ENCODE measurements at regions not wholly inside any gene's neighbourhood (a gene's known extent, or its start where the extent isn't known, plus 50 kb on each side); places are given as distances from the start of the nearest gene placed in this dataset.

GRCh38 chr4:19540859-19541540, 710.7 kb upstream of the SLIT2 start:
- no peak for TF ChIP-seq CTCF (IDR thresholded peaks at IDR 0.05; ENCODE audit: low read depth, low read length)
- DNase-seq (ENCODE audit: extremely low read depth, low read depth): no peak

- no peak for DNase-seq (ENCODE audit: extremely low read depth, low read depth)
- no peak for TF ChIP-seq CTCF (IDR thresholded peaks at IDR 0.05; ENCODE audit: low read depth, low read length)
Observed at GRCh38 chr4:19539201-19539600, 712.5 kb upstream of the SLIT2 start.

GRCh38 chr4:19534159-19534558, 717.5 kb upstream of the SLIT2 start:
- DNase-seq (ENCODE audit: extremely low read depth, low read depth): no peak
- no peak for TF ChIP-seq CTCF (IDR thresholded peaks at IDR 0.05; ENCODE audit: low read depth, low read length)

GRCh38 chr4:19531906-19532848, 719.5 kb upstream of the SLIT2 start:
- no peak for TF ChIP-seq CTCF (IDR thresholded peaks at IDR 0.05; ENCODE audit: low read depth, low read length)
- peak; percentile 7 for DNase-seq (ENCODE audit: extremely low read depth, low read depth)

GRCh38 chr4:19523964-19524363, 727.7 kb upstream of the SLIT2 start:
- no peak for TF ChIP-seq CTCF (IDR thresholded peaks at IDR 0.05; ENCODE audit: low read depth, low read length)
- DNase-seq (ENCODE audit: extremely low read depth, low read depth): no peak

- DNase-seq (ENCODE audit: extremely low read depth, low read depth): no peak
- no peak for TF ChIP-seq CTCF (IDR thresholded peaks at IDR 0.05; ENCODE audit: low read depth, low read length)
Observed at GRCh38 chr4:19522966-19523365, 728.7 kb upstream of the SLIT2 start.

- DNase-seq (ENCODE audit: extremely low read depth, low read depth): no peak
- no peak for TF ChIP-seq CTCF (IDR thresholded peaks at IDR 0.05; ENCODE audit: low read depth, low read length)
Observed at GRCh38 chr4:19520939-19521520, 730.7 kb upstream of the SLIT2 start.

All from AG09319 (cell line).